OCI-LY1 (cell line): ENCODE measurements at regions not wholly inside any gene's neighbourhood (a gene's known extent, or its start where the extent isn't known, plus 50 kb on each side); places are given as distances from the start of the nearest gene placed in this dataset.

Experiments
- EZH2 ChIP-seq: fragments of 200-600 bp; sonication (generic), shearing (Covaris generic); IDR thresholded peaks from 2 replicates; pipeline ENCODE4 v1.8.0; 2017; ENCODE audit warnings: borderline replicate concordance, mixed run types, mild to moderate bottlenecking, antibody characterized with exemption, low read length, moderate library complexity, mixed read lengths
- TF ChIP-seq, protein P1 (sequence below): fragments of 200-600 bp; sonication (generic), shearing (Covaris generic); IDR thresholded peaks from 2 replicates; pipeline ENCODE4 v1.5.1; 2017; ENCODE audit warnings: mild to moderate bottlenecking, antibody characterized with exemption, low read length, moderate library complexity, mixed read lengths

DNA sequence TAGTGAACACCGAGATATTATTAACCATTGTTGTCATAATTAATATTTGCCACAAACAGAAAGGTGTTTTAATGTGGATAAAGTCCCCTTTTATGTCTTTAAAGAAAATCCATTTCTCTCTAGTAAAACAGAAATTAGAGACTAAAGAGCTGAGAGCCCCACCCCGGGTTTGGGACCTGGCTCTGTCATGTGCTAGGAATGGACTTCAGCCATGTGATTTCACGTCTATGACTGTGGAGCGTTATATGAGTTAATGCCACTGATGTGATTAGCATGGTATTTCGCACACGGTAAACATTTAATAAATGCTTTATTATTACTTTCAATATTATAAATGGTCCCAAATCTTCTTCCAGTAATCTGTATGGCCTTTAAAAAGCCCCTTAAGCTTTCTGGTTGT, 205.0 kb upstream of the NFIA start:
- TF ChIP-seq, protein P1, sequence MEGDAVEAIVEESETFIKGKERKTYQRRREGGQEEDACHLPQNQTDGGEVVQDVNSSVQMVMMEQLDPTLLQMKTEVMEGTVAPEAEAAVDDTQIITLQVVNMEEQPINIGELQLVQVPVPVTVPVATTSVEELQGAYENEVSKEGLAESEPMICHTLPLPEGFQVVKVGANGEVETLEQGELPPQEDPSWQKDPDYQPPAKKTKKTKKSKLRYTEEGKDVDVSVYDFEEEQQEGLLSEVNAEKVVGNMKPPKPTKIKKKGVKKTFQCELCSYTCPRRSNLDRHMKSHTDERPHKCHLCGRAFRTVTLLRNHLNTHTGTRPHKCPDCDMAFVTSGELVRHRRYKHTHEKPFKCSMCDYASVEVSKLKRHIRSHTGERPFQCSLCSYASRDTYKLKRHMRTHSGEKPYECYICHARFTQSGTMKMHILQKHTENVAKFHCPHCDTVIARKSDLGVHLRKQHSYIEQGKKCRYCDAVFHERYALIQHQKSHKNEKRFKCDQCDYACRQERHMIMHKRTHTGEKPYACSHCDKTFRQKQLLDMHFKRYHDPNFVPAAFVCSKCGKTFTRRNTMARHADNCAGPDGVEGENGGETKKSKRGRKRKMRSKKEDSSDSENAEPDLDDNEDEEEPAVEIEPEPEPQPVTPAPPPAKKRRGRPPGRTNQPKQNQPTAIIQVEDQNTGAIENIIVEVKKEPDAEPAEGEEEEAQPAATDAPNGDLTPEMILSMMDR = no peak
- no peak for TF ChIP-seq EZH2
